HUES48 (cell line): ENCODE measurements at regions not wholly inside any gene's neighbourhood (a gene's known extent, or its start where the extent isn't known, plus 50 kb on each side); places are given as distances from the start of the nearest gene placed in this dataset.
"Not testable (repeated sequence)": the region's sequence is repeated elsewhere in the genome, so short reads cannot be mapped to it uniquely, and the experiment has no call there.

Experiments used
- H3K27ac ChIP-seq: one replicate; pipeline ENCODE4 v1.7.0; 2013; ENCODE audit warnings: low read depth, low read length, inconsistent platforms
- H3K27me3 ChIP-seq: 2 replicates; pipeline ENCODE4 v1.6.1; 2013; ENCODE audit warnings: mild to moderate bottlenecking, low read length; ENCODE audit not compliant: control insufficient read depth, insufficient read depth
- H3K36me3 ChIP-seq: 2 replicates; pipeline ENCODE4 v1.6.1; 2013; ENCODE audit warnings: low read length; ENCODE audit not compliant: control insufficient read depth, insufficient read depth
- H3K4me1 ChIP-seq: 2 replicates; pipeline ENCODE4 v1.6.1; 2013; ENCODE audit warnings: mild to moderate bottlenecking, low read length; ENCODE audit not compliant: control insufficient read depth, insufficient read depth
- H3K4me3 ChIP-seq: 2 replicates; pipeline ENCODE4 v1.5.1; 2013; ENCODE audit warnings: mild to moderate bottlenecking, low read depth, low read length
- H3K9ac ChIP-seq: 2 replicates; pipeline ENCODE4 v1.6.1; 2013; ENCODE audit warnings: mild to moderate bottlenecking, low read depth, low read length, moderate library complexity
- H3K9me3 ChIP-seq: 2 replicates; pipeline ENCODE4 v1.6.1; 2013; ENCODE audit warnings: low read length; ENCODE audit not compliant: control insufficient read depth, insufficient read depth

DNA sequence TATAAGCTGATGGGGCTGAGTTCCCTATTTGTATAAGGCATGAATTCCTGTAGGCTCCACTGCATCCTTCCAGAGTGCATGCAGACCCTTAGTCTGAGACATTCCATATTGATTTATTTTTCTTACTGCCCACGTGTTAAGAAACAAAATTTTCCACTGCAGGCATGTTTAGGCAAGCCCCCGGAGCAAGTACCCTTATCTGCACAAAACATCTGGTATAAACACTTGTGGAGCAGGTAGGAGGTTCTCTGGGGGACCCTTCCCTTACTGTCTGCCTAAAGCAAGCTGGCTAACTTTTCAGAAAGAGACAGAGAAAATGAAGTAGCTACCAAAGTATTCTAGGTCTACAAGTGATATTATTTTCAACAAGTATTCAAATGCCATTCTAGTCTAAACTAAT, 571.0 kb upstream of the TPTE start:
- H3K9ac ChIP-seq, H3K4me3 ChIP-seq, H3K36me3 ChIP-seq, H3K27ac ChIP-seq, H3K27me3 ChIP-seq, H3K4me1 ChIP-seq: not testable (repeated sequence)
- peaks cover 78% of the 10 kb centered on the region for H3K9me3 ChIP-seq

DNA sequence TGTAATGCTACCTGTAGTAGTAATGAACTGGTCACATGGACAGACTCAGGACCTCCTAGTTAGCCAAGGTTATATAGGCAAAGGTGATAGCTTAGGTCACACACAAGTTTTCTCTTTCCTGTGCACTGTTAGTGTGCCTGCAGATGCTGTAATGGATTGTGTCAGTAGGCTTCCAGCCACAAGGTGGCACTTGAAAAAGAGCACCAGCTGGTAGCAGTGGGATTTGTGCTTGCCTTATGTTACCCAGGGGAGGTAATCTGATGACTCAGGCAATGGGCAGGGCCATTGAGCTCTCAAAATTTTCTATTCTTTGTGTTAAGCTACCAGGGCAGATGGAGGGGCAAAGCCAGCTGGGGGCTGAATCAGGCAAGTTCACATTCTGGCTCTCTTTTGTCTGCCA, 562.6 kb upstream of the TPTE start:
- peaks cover 80% of the 10 kb centered on the region for H3K9me3 ChIP-seq
- not testable (repeated sequence) for H3K9ac ChIP-seq, H3K36me3 ChIP-seq, H3K4me1 ChIP-seq, H3K27me3 ChIP-seq, H3K4me3 ChIP-seq, H3K27ac ChIP-seq

DNA sequence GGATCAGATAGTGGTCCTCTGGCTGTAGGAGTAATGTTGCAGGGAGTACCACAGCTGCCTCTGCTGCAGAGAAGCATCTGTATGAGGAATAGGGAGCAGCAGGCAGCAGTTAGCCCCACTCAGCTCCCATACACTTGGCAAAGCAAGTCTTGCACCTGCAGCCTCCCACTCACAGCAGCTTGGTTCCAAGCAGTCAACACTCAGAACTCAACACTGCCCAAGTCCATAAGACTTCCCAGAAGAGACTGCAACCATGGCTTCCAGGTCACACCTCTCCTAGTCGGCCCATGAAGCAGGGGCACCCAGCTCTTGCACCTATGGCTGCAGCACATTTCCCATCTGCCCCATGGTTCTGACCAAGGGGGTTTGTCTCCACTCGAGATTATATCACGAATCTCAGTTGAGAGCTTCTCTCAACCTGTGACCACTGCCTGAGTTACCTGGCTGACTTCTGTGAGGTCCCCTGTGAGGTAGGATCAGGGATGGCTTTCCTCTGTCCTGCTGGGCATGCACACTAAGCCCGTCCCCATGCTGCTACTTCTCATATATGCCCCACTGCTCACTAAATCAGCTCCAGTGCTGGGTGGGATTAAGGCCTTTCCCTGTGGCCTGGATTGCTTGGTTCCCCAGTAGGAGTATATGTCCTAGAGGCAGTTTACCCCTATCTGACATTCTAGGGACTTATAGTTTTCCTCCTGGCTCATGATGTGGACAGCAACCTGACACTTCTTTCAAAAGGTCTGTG, 562.0 kb upstream of the TPTE start:
- H3K27me3 ChIP-seq, H3K4me1 ChIP-seq, H3K36me3 ChIP-seq, H3K9ac ChIP-seq, H3K27ac ChIP-seq: not testable (repeated sequence)
- H3K9me3 ChIP-seq: peaks cover 80% of the 10 kb centered on the region
- H3K4me3 ChIP-seq: peak overlapping the region; percentile 15; the same call in 1 of the 2 replicates

DNA sequence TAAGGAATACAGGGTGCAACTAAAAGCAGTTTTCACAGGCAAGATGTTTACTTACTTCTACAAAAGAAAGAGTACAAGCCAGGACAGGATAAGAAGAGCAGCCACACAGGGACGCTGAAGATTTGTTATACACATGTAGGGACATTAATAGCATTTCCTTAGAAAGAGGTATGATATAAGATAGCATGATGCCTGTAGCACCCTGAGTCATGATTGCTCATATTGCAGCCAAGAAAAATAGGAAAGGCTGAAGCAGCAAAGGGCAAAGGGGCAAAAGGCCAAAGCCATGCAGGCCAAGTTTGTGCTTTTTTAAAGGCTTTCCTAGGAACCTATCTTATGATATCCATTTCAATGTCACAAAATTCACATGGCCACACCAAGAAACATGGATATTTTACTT, 552.0 kb upstream of the TPTE start:
- H3K9ac ChIP-seq: not testable (repeated sequence)

DNA sequence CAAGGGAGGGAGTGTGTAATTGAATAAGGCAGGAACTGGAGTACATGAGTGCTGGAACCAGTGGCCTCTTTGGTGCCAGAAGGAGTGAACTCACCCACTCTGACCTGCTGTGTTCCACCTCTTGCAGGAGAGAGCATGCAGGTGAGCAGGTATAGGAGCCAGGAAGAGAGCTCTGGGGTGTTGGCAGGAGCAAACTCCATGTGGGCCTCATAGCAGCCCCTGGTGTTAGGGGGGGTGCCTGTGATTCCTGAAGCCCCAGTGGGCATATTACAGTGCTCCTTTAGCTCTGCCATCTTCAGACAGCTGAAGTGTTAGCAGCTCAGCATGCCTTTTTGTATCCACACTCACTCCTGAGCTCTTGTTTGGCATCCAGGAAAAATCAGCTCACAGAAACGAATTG, 549.4 kb upstream of the TPTE start:
- not testable (repeated sequence) for H3K27me3 ChIP-seq, H3K36me3 ChIP-seq, H3K9ac ChIP-seq, H3K27ac ChIP-seq, H3K4me3 ChIP-seq, H3K4me1 ChIP-seq
- peaks cover 63% of the 10 kb centered on the region for H3K9me3 ChIP-seq

More for the DNA sequence above, 552.0 kb upstream of the TPTE start:
- H3K36me3 ChIP-seq, H3K4me3 ChIP-seq, H3K27ac ChIP-seq, H3K27me3 ChIP-seq, H3K4me1 ChIP-seq: not testable (repeated sequence)
- H3K9me3 ChIP-seq: peaks cover 71% of the 10 kb centered on the region

DNA sequence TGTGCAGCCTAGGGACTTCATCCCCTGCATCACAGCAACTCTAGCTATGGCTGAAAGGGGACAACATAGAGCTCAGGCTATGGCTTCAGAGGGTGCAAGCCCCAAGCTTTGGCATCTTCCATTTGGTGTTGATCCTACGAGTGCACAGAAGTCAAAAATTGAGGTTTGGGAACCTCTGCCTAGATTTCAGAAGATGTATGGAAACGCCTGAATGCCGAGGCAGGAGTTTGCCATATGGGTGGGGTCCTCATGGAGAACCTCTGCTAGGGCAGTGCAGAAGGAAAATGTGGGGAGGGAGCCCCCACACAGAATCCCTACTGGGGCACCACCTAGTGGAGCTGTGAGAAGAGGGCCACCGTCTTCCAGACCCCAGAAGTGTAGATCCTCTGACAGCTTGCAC, 543.0 kb upstream of the TPTE start:
- not testable (repeated sequence) for H3K36me3 ChIP-seq, H3K9ac ChIP-seq, H3K4me1 ChIP-seq, H3K27me3 ChIP-seq, H3K4me3 ChIP-seq, H3K27ac ChIP-seq
- peaks cover 61% of the 10 kb centered on the region for H3K9me3 ChIP-seq

DNA sequence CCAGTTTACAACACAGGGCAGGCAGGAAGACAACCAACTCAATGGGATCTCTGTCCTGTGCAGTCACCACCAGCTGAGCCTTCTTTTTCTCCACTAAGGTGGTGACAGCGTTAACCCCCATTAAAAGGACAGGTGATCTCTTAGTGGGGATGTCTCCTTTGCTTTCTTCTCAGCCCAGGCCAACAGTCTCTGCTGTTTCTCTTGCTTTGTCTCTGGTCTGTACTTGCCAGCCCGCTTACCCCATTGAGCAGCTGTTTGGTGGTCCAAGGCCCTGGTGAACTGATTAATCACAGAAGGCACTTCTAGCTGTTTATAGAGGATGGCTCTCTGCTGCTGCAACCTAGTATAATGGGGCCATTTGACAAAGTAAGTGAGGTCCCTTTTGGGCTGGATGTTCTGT, 523.9 kb upstream of the TPTE start:
- not testable (repeated sequence) for H3K4me1 ChIP-seq, H3K4me3 ChIP-seq, H3K9ac ChIP-seq, H3K36me3 ChIP-seq, H3K27me3 ChIP-seq, H3K27ac ChIP-seq
- peaks cover 42% of the 10 kb centered on the region for H3K9me3 ChIP-seq

DNA sequence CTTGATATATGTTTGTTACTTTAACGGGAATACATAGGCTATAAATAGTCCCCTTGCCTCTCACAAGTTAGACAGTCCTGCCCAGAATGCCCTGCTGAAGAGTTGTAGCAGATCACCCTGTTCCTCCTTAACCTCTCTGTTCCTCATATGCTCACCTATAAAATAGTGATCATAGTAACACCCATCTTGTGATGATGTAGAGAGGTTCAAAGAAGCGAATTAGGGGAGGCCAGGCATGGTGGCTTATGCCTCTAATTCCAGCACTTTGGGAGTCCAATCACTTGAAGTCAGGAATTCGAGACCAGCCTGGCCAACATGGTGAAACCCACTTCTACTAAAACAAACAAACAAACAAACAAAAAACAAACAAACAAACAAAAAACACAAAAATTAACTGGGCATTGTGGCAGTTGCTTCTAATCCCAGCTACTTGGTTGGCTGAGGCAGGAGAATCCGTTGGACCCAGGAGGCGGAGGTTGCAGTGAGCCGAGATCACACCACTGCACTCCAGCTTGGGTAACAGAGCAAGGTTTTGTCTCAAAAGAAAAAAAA, 518.5 kb upstream of the TPTE start:
- H3K9me3 ChIP-seq: peaks cover 64% of the 10 kb centered on the region
- not testable (repeated sequence) for H3K27ac ChIP-seq, H3K9ac ChIP-seq, H3K27me3 ChIP-seq, H3K4me1 ChIP-seq, H3K4me3 ChIP-seq, H3K36me3 ChIP-seq

DNA sequence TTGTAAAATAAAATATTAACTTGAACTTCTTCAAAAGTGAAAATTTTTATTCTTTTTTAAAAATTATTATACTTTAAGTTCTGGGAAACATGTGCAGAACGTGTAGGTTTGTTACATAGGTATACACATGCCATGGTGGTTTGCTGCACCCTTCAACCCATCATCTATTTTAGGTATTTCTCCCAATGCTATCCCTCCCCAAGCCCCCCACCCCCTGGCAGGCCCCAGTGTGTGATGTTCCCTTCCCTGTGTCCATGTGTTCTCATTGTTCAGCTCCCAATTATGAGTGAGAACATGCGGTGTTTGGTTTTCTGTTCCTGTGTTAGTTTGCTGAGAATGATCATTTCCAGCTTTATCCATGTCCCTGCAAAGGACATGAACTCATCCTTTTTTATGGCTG, 515.6 kb upstream of the TPTE start:
- H3K27me3 ChIP-seq, H3K36me3 ChIP-seq, H3K27ac ChIP-seq, H3K9ac ChIP-seq, H3K4me3 ChIP-seq, H3K4me1 ChIP-seq: not testable (repeated sequence)
- peaks cover 60% of the 10 kb centered on the region for H3K9me3 ChIP-seq

DNA sequence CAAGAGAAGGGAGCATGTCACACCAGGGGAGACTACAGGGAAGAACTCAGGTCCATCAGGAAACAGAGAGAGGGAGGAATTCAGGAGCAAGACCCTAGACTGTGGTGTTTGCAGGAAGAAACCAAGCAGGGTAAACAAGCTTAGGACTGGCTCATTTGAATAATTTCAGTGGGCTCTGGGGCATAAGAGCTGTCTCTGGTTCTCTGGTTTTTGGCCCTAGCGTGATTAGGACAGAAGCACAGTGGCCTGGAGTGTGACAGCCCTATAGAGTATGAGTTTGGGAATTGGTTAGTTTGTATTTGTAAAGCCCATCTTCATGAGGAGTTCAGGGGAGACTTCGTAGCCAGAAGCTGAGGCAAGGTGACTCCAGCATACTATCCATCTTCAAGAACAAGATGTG, 504.4 kb upstream of the TPTE start:
- H3K36me3 ChIP-seq, H3K27ac ChIP-seq, H3K9ac ChIP-seq, H3K4me1 ChIP-seq, H3K27me3 ChIP-seq: not testable (repeated sequence)
- H3K9me3 ChIP-seq: peaks cover 57% of the 10 kb centered on the region
- peak overlapping the region; percentile 11; the same call in 1 of the 2 replicates for H3K4me3 ChIP-seq

DNA sequence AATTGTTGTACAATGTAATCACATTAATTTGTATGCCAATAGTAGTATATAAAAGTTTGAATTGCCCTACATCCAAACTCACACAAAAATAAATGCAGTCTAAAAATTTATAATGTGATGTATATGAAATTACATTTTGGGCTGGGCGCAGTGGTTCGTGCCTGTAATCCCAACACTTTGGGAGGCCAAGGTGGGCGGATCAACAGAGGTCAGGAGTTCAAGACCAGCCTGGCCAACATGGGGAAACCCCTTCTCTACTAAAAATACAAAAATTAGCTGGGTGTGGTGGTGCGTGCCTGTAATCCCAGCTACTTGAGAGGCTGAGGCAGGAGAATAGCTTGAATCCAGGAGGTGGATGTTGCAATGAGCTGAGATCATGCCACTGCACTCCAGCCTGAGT, 503.6 kb upstream of the TPTE start:
- H3K36me3 ChIP-seq, H3K4me3 ChIP-seq, H3K4me1 ChIP-seq, H3K27ac ChIP-seq, H3K27me3 ChIP-seq, H3K9ac ChIP-seq: not testable (repeated sequence)
- peaks cover 61% of the 10 kb centered on the region for H3K9me3 ChIP-seq
